Neural progenitor cell (in vitro differentiated cells): ENCODE measurements at regions not wholly inside any gene's neighbourhood (a gene's known extent, or its start where the extent isn't known, plus 50 kb on each side); places are given as distances from the start of the nearest gene placed in this dataset.

ENCODE experiments used
- DNase-seq: peaks from one replicate; pipeline ENCODE4 v3.0.0-alpha.2; 2016; ENCODE audit warnings: low spot score
- H2AFZ ChIP-seq: fragments of 200-600 bp; sonication (generic); replicated peaks from 2 replicates; pipeline ENCODE4 v1.6.1; 2016; ENCODE audit warnings: antibody characterized with exemption
- H3F3A ChIP-seq: fragments of 200-600 bp; sonication (generic); 2 replicates; pipeline ENCODE4 v1.6.1; 2016; ENCODE audit warnings: antibody characterized with exemption, low read depth
- H3K27ac ChIP-seq: fragments of 200-600 bp; sonication (generic); 2 replicates; pipeline ENCODE4 v1.5.1; 2016; ENCODE audit warnings: mild to moderate bottlenecking
- H3K27me3 ChIP-seq: fragments of 200-600 bp; sonication (generic); 2 replicates; pipeline ENCODE4 v1.6.1; 2016; ENCODE audit warnings: mild to moderate bottlenecking, moderate library complexity
- H3K36me3 ChIP-seq: fragments of 200-600 bp; sonication (generic); 2 replicates; pipeline ENCODE4 v1.5.1; 2016
- H3K4me1 ChIP-seq: fragments of 200-600 bp; sonication (generic); 2 replicates; pipeline ENCODE4 v1.6.1; 2016; ENCODE audit warnings: mixed run types
- H3K4me2 ChIP-seq: fragments of 200-600 bp; sonication (generic); 2 replicates; pipeline ENCODE4 v1.6.1; 2016
- H3K4me3 ChIP-seq: fragments of 200-600 bp; sonication (generic); 2 replicates; pipeline ENCODE4 v1.5.1; 2016
- H3K79me2 ChIP-seq: fragments of 200-600 bp; sonication (generic); 2 replicates; pipeline ENCODE4 v1.6.1; 2016; ENCODE audit warnings: low read depth
- H3K9ac ChIP-seq: fragments of 200-600 bp; sonication (generic); 2 replicates; pipeline ENCODE4 v1.6.1; 2016
- H3K9me3 ChIP-seq: fragments of 200-600 bp; sonication (generic); 2 replicates; pipeline ENCODE4 v1.5.1; 2016; ENCODE audit warnings: low read depth
- H4K20me1 ChIP-seq: fragments of 200-600 bp; sonication (generic); 2 replicates; pipeline ENCODE4 v1.6.1; 2016; ENCODE audit warnings: low read depth
- H3K27ac Mint-ChIP-seq: 3 replicates; pipeline ENCODE4 v1.8.0; 2021; ENCODE audit warnings: mixed read lengths
- H3K27me3 Mint-ChIP-seq: 2 replicates; pipeline ENCODE4 v1.8.0; 2022; ENCODE audit warnings: low read depth, mild to moderate bottlenecking, inconsistent platforms, moderate library complexity, mixed read lengths; ENCODE audit not compliant: insufficient read depth
- H3K36me3 Mint-ChIP-seq: 3 replicates; pipeline ENCODE4 v1.8.0; 2021; ENCODE audit warnings: mixed read lengths
- H3K4me1 Mint-ChIP-seq: 3 replicates; pipeline ENCODE4 v1.8.0; 2021; ENCODE audit warnings: mixed read lengths
- H3K4me3 Mint-ChIP-seq: 3 replicates; pipeline ENCODE4 v1.8.0; 2021; ENCODE audit warnings: mild to moderate bottlenecking, moderate library complexity, mixed read lengths
- H3K9me3 Mint-ChIP-seq: 3 replicates; pipeline ENCODE4 v1.8.0; 2020; ENCODE audit warnings: mixed read lengths
- EZH2 ChIP-seq: fragments of 200-600 bp; sonication (generic); IDR thresholded peaks from 2 replicates; pipeline ENCODE4 v1.6.1; 2017; ENCODE audit warnings: antibody characterized with exemption, mild to moderate bottlenecking, moderate library complexity
- EZH2phosphoT487 ChIP-seq: fragments of 200-600 bp; sonication (generic); IDR thresholded peaks from 2 replicates; pipeline ENCODE4 v1.6.1; 2017; ENCODE audit warnings: antibody characterized with exemption
- TF ChIP-seq, protein P1 (sequence below): fragments of 200-600 bp; sonication (generic); IDR thresholded peaks from 2 replicates; pipeline ENCODE4 v1.5.1; 2017; ENCODE audit warnings: antibody characterized with exemption, mild to moderate bottlenecking

DNA sequence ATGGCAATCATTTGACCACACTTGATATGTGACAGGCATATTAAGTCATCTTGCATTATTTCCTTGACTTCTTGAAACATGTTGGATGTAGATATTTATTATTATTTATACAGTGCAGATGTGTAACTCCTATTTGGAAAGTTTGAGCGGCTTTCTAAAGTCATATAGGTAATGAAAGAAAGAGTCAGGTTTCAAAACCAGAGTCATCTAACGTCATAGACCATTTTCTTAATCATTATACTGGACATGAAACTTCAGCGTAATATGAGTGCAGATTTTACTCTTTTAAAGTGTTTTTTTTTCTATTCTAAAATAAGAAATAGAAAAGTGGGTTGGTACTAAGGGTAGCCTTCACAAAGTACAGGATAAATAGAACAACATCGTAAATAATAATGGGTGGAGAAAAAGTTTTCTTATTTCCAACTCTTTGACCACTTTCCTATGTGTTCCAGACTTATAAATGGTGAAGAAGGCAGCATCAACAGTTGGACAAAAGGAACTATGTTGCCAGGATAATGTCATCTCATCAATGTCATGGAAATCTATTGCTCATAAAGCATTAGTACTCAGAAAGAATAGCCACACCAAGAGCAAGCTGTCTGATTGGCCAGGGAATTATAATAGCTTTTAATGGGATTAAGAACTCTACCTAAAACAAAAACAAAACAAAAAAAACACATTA lies 108.0 kb upstream of the PCDH18 start:
- Histone ChIP-seq H2AFZ (no peak overlapping the region), H3K36me3 (no peaks in the 10 kb centered on the region), H3K9me3 (no peaks in the 10 kb centered on the region), H3K27ac (no peak overlapping the region), H4K20me1 (no peaks in the 10 kb centered on the region), H3K4me2 (no peak overlapping the region), H3K79me2 (no peaks in the 10 kb centered on the region), H3F3A (no peaks in the 10 kb centered on the region), H3K27me3 (no peaks in the 10 kb centered on the region), H3K4me1 (peaks cover 12% of the 10 kb centered on the region), H3K4me3 (no peak overlapping the region), H3K9ac (no peak overlapping the region)
- no peak for DNase-seq
- Mint-ChIP-seq H3K9me3 (no peaks in the 10 kb centered on the region), H3K27me3 (peaks cover under 1% of the 10 kb centered on the region), H3K4me1 (peaks cover 14% of the 10 kb centered on the region), H3K36me3 (no peaks in the 10 kb centered on the region), H3K27ac (peak overlapping the region; percentile 35), H3K4me3 (no peak overlapping the region)
- TF ChIP-seq, protein P1, sequence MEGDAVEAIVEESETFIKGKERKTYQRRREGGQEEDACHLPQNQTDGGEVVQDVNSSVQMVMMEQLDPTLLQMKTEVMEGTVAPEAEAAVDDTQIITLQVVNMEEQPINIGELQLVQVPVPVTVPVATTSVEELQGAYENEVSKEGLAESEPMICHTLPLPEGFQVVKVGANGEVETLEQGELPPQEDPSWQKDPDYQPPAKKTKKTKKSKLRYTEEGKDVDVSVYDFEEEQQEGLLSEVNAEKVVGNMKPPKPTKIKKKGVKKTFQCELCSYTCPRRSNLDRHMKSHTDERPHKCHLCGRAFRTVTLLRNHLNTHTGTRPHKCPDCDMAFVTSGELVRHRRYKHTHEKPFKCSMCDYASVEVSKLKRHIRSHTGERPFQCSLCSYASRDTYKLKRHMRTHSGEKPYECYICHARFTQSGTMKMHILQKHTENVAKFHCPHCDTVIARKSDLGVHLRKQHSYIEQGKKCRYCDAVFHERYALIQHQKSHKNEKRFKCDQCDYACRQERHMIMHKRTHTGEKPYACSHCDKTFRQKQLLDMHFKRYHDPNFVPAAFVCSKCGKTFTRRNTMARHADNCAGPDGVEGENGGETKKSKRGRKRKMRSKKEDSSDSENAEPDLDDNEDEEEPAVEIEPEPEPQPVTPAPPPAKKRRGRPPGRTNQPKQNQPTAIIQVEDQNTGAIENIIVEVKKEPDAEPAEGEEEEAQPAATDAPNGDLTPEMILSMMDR = no peak
- no peak for TF ChIP-seq EZH2
- no peak for TF ChIP-seq EZH2phosphoT487

DNA sequence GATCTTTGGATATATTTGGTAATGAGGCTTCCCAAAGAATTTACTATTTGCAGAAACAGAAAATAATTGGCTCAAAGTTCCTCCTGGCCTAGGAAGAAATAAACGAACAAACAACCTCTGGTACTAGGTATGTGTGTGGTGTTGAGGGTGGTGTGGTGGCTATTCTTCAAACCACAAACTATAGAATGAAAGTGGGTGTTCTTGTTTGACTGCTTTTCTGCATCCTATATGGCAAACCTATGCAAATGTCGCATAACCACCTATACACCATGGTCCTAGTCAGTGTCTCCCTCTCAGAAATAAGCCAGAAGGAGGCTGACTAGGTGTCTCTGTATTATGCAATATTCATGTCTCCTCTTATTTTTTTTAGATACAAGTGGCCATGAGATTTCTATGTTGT lies 106.6 kb upstream of the PCDH18 start:
- Histone ChIP-seq H2AFZ (no peak overlapping the region), H3K4me3 (no peak overlapping the region), H3K79me2 (no peaks in the 10 kb centered on the region)

DNA sequence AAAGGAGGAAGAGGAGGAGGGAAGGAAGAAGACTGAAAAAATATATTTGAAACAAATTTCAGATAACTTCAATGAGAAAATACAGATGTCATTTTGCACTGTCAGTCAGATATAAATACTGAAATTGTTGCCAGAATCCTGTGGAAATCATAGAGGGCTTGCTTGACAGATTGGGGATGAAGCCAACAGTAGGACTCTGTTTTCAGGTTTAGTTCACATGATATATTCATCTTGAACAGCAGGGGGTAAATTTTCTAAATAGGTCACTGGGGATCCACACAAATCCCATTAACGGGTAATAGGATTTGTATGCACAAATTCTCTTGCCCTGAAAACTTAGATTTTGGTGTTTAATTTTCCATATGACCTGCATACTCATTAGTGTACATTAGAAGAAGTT lies 103.3 kb upstream of the PCDH18 start:
- peak; percentile 47 for DNase-seq
- H3K36me3 Mint-ChIP-seq = peaks cover 9% of the 10 kb centered on the region
- Histone ChIP-seq H3K9me3 (no peaks in the 10 kb centered on the region), H3F3A (no peaks in the 10 kb centered on the region), H3K4me2 (peak overlapping the region; percentile 46), H3K36me3 (no peaks in the 10 kb centered on the region), H3K27me3 (no peaks in the 10 kb centered on the region), H2AFZ (no peak overlapping the region), H3K27ac (no peak overlapping the region), H3K4me1 (peaks cover 12% of the 10 kb centered on the region), H3K9ac (no peak overlapping the region), H4K20me1 (no peaks in the 10 kb centered on the region), H3K79me2 (no peaks in the 10 kb centered on the region), H3K4me3 (no peak overlapping the region)
- TF ChIP-seq EZH2phosphoT487 (no peak), EZH2 (no peak)
- TF ChIP-seq, protein P1 = no peak
- peaks cover 16% of the 10 kb centered on the region for H3K4me1 Mint-ChIP-seq
- peaks cover 19% of the 10 kb centered on the region for H3K9me3 Mint-ChIP-seq
- H3K27me3 Mint-ChIP-seq = peaks cover 6% of the 10 kb centered on the region
- peak overlapping the region; percentile 88 for H3K27ac Mint-ChIP-seq
- H3K4me3 Mint-ChIP-seq = no peak overlapping the region

More for the DNA sequence above, 106.6 kb upstream of the PCDH18 start:
- TF ChIP-seq, protein P1 = no peak
- no peak for TF ChIP-seq EZH2phosphoT487
- no peak for TF ChIP-seq EZH2
- peaks cover 21% of the 10 kb centered on the region for H3K4me1 Mint-ChIP-seq
- Histone ChIP-seq H3K36me3 (no peaks in the 10 kb centered on the region), H3K27me3 (no peaks in the 10 kb centered on the region), H3K9ac (no peak overlapping the region), H3K4me2 (no peak overlapping the region), H3K4me1 (peaks cover 17% of the 10 kb centered on the region), H3K27ac (no peak overlapping the region), H3F3A (no peaks in the 10 kb centered on the region), H3K9me3 (no peaks in the 10 kb centered on the region), H4K20me1 (no peaks in the 10 kb centered on the region)
- H3K4me3 Mint-ChIP-seq = no peak overlapping the region
- no peaks in the 10 kb centered on the region for H3K36me3 Mint-ChIP-seq
- H3K9me3 Mint-ChIP-seq = no peaks in the 10 kb centered on the region
- H3K27ac Mint-ChIP-seq = no peak overlapping the region
- H3K27me3 Mint-ChIP-seq = peaks cover 2% of the 10 kb centered on the region
- DNase-seq = no peak
